Stimulated activated CD4-positive, alpha-beta T cell treated with anti-CD3 and anti-CD28 coated beads, TNF-alpha, amount 100 ng/mL, for 1 hour (primary cell): ENCODE measurements at regions not wholly inside any gene's neighbourhood (a gene's known extent, or its start where the extent isn't known, plus 50 kb on each side); places are given as distances from the start of the nearest gene placed in this dataset.
"Not testable (repeated sequence)": the region's sequence is repeated elsewhere in the genome, so short reads cannot be mapped to it uniquely, and the experiment has no call there.

Source experiments
- DNase-seq, 3 donors: peaks; one replicate each; pipeline ENCODE4 v3.0.0-alpha.2; 2020; ENCODE audit warnings: low read depth in 3 of 3, low spot score in 1 of 3

DNA sequence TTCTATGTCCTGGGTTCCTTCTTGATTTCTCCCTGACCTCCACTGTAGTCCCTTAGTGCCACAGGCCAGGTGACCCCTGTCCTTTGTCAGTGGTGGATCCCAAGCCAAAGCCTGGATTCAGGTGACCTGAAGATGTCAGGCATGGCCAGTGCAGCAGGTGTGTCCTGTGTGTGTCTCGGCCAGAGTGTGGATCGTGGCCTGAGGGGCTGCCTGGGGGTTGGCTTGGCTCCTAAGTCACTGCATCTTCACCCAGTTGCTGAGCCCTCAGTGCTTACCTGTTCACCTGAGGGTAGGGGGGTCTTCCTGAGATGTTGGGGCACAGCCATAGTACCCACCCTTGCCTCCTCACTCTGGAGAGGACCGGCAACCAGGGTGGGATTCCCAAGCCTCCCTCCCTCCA, 61.8 kb upstream of the PITX1 start:
- DNase-seq = no peak

DNA sequence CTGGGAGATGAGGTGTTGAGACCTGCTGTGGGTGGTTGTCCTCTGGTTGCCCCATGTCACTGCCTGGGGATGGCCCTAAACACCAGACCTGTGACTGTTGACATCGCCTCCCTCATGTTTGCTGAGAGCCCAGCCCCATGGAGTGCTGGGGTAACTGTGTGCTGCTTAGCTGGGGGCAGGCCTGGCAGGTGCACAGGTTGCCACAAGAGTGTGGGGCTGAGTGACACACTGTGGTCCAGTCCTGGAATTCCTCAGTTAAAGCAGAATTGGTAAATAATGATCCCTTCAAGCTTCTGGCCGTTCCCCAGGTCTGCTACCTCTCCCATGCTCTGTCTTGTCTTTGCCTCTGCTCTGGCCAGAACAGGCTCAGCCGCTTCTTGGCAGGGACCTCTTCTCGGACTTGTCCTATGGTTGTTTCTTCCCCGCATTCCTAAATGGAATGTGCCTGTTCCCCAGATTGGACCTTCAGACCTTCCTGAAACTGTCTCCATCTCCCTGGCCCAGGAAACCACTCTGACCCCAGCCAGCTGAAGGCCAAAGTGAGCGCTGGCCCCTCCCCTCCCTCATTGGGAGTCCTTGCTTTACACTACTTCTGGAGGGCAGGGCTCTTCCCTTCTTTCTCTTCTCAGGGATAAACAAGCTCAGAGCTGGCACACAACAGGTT, 61.2 kb upstream of the PITX1 start:
- no peak for DNase-seq

DNA sequence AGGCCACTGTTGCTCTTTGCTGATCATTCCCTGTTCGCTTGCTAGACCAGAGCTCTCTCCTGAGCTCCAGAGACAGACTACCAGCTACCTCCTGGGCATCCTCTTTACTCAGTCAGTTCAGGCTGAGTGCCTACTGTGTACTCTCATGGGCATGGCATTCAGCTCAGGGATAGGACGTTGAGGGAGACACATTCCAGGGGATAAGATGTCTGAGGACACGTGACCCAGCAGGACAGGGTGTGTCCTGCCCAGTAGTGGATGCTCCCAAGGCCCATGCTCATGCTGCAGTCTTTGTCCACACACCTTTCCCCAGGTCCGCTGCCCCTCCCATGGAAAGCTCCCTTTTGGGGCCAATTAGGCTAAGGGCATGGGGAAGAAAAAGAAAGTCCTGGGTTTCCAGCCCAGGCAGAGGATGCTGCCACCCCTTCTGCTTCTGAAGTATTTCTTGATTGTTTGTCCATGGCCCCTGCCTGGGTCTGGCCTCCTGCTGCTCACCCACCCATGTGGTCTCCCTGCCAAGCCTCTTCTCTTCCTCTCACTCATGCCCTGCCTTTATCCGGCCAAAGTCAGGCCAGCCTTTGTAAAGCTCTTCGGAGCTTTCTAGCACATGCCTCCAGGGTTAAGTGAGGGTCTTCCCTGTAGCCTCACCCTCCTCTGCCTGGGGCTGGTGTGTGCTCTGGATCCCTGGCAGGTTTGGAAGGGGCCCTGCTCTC, 60.5 kb upstream of the PITX1 start:
- DNase-seq = no peak

DNA sequence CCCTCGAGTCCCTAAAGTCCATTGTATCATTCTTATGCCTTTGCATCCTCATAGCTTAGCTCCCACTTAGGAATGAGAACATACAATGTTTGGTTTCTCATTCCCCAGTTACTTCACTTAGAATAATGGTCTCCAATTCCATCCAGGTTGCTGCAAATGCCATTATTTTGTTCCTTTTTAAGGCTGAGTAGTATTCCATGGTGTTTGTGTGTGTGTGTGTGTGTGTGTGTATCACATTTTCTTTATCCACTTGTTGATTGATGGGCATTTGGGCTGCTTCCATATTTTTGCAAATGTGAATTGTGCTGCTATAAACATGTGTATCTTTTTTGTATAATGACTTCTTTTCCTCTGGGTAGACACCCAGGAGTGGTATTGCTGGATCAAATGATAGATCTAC, 59.5 kb upstream of the PITX1 start:
- DNase-seq = not testable (repeated sequence)

- DNase-seq = no peak
These were observed 58.4 kb upstream of the PITX1 start for GRCh38 chr5:135092476-135092875.

- no peak for DNase-seq
These were observed 57.3 kb upstream of the PITX1 start for GRCh38 chr5:135091286-135091685.

DNA sequence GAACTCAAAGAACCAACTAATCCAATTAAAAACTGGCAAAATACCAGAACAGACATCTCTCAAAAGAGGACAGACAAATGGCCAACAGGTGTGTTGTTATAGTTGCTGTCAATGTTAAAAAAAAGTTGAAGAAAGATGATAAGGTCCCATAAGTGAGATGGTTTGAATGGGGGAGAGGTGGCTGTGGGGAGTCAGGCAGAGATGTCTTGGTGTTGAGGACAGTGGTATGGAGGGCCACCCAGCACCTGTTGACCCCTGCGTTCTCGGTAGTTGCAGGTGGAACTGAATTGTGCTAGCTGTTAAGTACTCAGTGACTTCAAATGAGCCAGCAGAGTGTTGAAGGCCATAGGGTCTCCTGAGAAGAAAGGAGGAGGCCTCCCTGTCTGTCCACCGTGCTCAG, 55.9 kb upstream of the PITX1 start:
- no peak for DNase-seq

- no peak for DNase-seq
These were observed 54.9 kb upstream of the PITX1 start for GRCh38 chr5:135088911-135089310.

- no peak for DNase-seq
These were observed 53.9 kb upstream of the PITX1 start for GRCh38 chr5:135087950-135088349.

GRCh38 chr5:135085936-135086725, 52.1 kb upstream of the PITX1 start:
- DNase-seq = no peak

- no peak for DNase-seq
These were observed 51.3 kb upstream of the PITX1 start for GRCh38 chr5:135085133-135085935.
